BLaER1 (cell line): ENCODE measurements at regions not wholly inside any gene's neighbourhood (a gene's known extent, or its start where the extent isn't known, plus 50 kb on each side); places are given as distances from the start of the nearest gene placed in this dataset.

Experiments
- H3K27ac ChIP-seq: shearing (Covaris generic); formaldehyde crosslinking; 2 replicates; pipeline ENCODE4 v1.8.1; 2022
- H3K27me3 ChIP-seq: shearing (Covaris generic); formaldehyde crosslinking; 2 replicates; pipeline ENCODE4 v1.8.1; 2022
- H3K36me3 ChIP-seq: shearing (Covaris generic); formaldehyde crosslinking; 2 replicates; pipeline ENCODE4 v1.8.1; 2022
- H3K4me1 ChIP-seq: shearing (Covaris generic); formaldehyde crosslinking; 2 replicates; pipeline ENCODE4 v1.8.1; 2022
- H3K4me2 ChIP-seq: shearing (Covaris generic); formaldehyde crosslinking; 2 replicates; pipeline ENCODE4 v1.8.1; 2022
- H3K4me3 ChIP-seq: shearing (Covaris generic); formaldehyde crosslinking; 2 replicates; pipeline ENCODE4 v1.8.1; 2022
- H3K9ac ChIP-seq: shearing (Covaris generic); formaldehyde crosslinking; 2 replicates; pipeline ENCODE4 v1.8.1; 2022
- H3K9me3 ChIP-seq: shearing (Covaris generic); formaldehyde crosslinking; 2 replicates; pipeline ENCODE4 v1.8.1; 2022
- H4K20me1 ChIP-seq: shearing (Covaris generic); formaldehyde crosslinking; 2 replicates; pipeline ENCODE4 v1.8.1; 2022
- Cebpa-rat ChIP-seq: shearing (Covaris generic); IDR thresholded peaks from 2 replicates; pipeline ENCODE4 v1.8.1; 2022

DNA sequence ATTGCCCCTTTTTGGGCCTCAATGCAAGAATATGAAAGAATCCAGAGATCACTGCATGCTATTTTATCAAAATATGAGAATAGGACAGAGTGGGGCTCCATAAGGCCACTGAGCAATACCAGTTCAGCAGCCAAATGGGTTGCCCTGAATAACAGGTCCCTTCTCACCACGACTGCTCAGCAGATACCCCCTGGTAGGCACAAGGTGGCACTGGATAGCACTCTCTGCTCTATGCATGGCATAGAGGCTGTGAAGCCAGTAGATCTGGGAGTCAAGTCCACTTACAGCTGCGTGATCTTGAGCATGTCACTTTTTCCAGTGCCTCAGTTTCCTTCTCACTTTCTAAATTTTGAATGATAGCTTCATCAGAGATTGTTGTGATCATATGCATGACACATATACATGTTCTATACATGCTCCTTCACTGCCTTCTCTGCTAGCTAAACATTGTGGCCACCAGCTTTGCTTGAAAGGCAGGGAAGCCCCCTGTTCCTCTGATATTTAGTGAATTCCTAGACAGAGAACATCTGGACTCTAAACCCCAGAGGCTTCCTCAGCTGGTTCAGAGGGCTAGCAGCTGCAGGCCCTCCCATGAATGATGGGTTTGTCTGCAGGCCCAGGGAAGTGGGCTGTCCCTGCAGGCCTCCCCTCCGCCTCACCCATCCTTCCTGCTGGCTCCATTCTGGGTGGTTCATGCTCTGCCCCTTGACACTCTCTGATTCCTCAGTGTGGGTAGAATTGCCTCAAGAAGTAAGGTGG, 84.9 kb upstream of the ASIC2 start:
- H4K20me1 ChIP-seq, result no peaks in the 10 kb centered on the region
- H3K4me2 ChIP-seq, result peak overlapping the region; percentile 22
- no peaks in the 10 kb centered on the region for H3K36me3 ChIP-seq
- no peak overlapping the region for H3K4me3 ChIP-seq
- H3K9me3 ChIP-seq, result no peaks in the 10 kb centered on the region
- H3K27me3 ChIP-seq, result no peaks in the 10 kb centered on the region
- H3K4me1 ChIP-seq, result peaks cover 17% of the 10 kb centered on the region
- H3K9ac ChIP-seq, result no peak overlapping the region
- H3K27ac ChIP-seq, result no peak overlapping the region
- no peak for TF ChIP-seq Cebpa-rat

DNA sequence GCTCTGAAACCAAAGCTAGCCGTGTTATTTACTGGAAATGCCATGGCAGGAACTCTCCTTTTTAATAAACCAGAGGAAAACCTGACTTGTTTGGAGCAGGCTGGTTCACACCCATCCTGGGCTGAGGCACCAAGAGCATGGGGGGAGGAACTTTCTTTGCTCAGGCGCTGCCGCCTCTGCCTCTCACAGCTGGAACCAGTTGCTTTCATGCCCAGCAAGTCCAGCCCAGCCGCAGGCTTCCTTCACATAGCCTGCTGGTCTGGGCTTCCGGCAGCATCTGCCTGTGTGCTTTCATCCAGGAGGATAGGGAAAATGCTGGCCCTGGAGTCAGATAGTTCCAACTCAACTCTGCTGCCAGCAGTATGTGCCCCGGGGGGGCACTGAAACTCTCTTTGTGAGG, 88.1 kb upstream of the ASIC2 start:
- H3K27ac ChIP-seq, result no peak overlapping the region
- no peak overlapping the region for H3K9ac ChIP-seq
- H3K27me3 ChIP-seq, result no peaks in the 10 kb centered on the region
- H3K4me2 ChIP-seq, result no peak overlapping the region
- H3K36me3 ChIP-seq, result no peaks in the 10 kb centered on the region
- no peak overlapping the region for H3K4me3 ChIP-seq
- TF ChIP-seq Cebpa-rat, result no peak
- H3K4me1 ChIP-seq, result peaks cover 11% of the 10 kb centered on the region
- no peaks in the 10 kb centered on the region for H4K20me1 ChIP-seq
- H3K9me3 ChIP-seq, result no peaks in the 10 kb centered on the region

- Histone ChIP-seq H3K36me3 (no peaks in the 10 kb centered on the region), H3K27me3 (no peaks in the 10 kb centered on the region), H4K20me1 (no peaks in the 10 kb centered on the region), H3K9me3 (no peaks in the 10 kb centered on the region), H3K27ac (no peak overlapping the region), H3K4me2 (no peak overlapping the region), H3K4me1 (peaks cover 3% of the 10 kb centered on the region), H3K9ac (no peak overlapping the region), H3K4me3 (no peak overlapping the region)
- TF ChIP-seq Cebpa-rat, result no peak
These were observed 90.5 kb upstream of the ASIC2 start for GRCh38 chr17:33383488-33384023.

DNA sequence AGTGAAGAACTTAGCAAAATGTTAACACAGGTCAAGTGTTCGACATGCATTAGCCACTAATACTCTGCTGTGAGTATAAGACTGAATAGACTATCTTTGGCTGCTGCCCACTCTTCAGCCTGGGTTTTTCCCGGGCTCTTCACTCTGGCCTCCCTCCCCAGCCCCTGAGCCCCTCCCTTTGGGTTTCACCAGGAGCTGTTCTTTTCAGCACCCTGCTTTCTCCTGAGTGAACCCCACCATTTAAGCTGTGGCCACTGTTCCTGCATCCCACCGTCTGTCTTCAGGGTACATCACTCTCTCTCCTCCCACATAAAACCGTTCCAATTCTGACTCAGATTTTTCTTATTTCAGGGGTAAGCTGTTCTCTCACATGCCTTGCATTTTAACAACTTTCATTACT, 92.0 kb upstream of the ASIC2 start:
- no peaks in the 10 kb centered on the region for H3K4me1 ChIP-seq
- no peaks in the 10 kb centered on the region for H3K27me3 ChIP-seq
- no peak overlapping the region for H3K27ac ChIP-seq
- no peak overlapping the region for H3K9ac ChIP-seq
- H3K4me3 ChIP-seq, result no peak overlapping the region
- no peaks in the 10 kb centered on the region for H3K9me3 ChIP-seq
- no peak for TF ChIP-seq Cebpa-rat
- no peaks in the 10 kb centered on the region for H3K36me3 ChIP-seq
- H3K4me2 ChIP-seq, result no peak overlapping the region
- H4K20me1 ChIP-seq, result no peaks in the 10 kb centered on the region

DNA sequence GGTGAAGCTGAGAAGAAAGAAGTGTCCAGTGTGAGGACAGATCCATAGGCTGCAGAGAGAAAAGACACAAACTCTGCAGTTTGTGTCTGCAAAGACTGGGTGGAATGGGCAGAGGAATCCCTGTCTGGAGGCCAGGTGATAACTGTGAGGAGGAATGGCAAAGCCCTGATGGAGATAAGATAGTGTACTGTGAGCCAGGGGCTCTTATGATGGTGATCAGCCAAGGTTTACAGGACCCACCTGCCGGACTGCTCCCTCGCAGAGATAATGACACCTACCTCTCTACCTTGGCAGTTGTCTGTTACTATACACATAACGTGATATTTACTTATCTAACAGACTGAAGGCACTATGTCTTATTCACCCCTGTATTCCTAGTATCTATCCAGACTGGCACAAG, 92.6 kb upstream of the ASIC2 start:
- Histone ChIP-seq H3K27me3 (no peaks in the 10 kb centered on the region), H3K4me1 (no peaks in the 10 kb centered on the region), H3K36me3 (no peaks in the 10 kb centered on the region), H3K27ac (no peak overlapping the region), H3K4me3 (no peak overlapping the region), H3K9me3 (no peaks in the 10 kb centered on the region), H3K4me2 (no peak overlapping the region), H3K9ac (no peak overlapping the region), H4K20me1 (no peaks in the 10 kb centered on the region)
- no peak for TF ChIP-seq Cebpa-rat

DNA sequence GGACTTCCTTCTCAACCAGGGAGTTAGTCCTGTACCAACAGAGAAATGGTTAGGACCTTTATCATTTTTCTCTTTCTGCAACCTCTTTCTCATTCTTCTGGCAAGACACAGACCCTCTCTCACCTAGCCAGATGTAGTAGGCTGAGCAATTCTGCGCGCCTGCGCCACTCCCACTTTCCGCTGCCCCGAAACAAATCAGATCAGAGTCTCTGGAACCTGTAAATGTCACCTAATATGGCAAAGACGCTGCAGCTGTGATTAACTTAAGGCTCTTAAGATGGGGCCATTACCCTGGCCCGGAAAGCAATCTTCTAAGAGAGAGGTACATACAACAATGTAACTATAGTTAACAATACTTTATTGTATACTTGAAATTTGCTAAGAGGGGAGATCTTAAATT, 94.3 kb upstream of the ASIC2 start:
- Histone ChIP-seq H3K4me1 (no peaks in the 10 kb centered on the region), H3K4me3 (no peak overlapping the region), H3K9ac (no peak overlapping the region), H3K4me2 (no peak overlapping the region), H3K27me3 (no peaks in the 10 kb centered on the region), H4K20me1 (no peaks in the 10 kb centered on the region), H3K27ac (no peak overlapping the region), H3K36me3 (no peaks in the 10 kb centered on the region), H3K9me3 (no peaks in the 10 kb centered on the region)
- no peak for TF ChIP-seq Cebpa-rat

GRCh38 chr17:33389504-33390135, 96.5 kb upstream of the ASIC2 start:
- no peak overlapping the region for H3K9ac ChIP-seq

DNA sequence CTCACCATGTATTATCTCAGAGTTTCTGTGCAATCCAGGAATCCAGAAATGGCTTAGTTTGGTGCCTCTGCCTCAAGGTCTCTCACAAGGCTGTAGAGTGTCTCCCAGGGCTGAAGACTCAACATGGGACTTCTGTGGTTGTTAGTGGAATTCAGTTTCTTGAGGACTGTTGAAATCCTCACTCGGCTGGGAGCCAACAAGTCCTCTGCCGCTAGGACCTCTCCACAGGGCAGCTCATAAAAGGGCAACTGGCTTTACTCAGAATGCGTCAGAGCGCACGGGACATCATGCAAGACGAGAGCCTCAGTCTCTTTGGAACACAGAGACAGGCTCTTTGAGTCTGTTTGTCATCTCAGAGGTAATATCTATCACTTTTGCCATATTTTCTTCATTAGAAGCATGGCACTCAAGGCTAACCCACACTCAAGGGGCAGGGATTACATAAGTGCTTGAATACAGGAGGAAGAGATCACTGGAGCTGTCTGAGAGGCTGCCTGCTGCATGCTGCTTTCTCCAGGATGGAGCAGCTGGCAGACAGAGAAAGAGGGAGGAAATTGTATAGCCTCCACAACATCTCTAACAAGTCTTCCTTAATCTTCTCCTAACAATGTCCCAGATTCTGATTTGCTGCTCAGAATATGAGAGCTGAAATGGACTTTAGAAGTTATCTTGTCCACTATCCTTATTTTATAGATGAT, 97.5 kb upstream of the ASIC2 start:
- H3K4me2 ChIP-seq, result no peak overlapping the region
- no peak for TF ChIP-seq Cebpa-rat
- H3K4me3 ChIP-seq, result no peak overlapping the region

More at GRCh38 chr17:33389504-33390135, 96.5 kb upstream of the ASIC2 start:
- Histone ChIP-seq H3K4me3 (no peak overlapping the region), H3K9me3 (no peaks in the 10 kb centered on the region), H3K27me3 (no peaks in the 10 kb centered on the region), H3K27ac (no peak overlapping the region), H3K4me2 (no peak overlapping the region), H3K4me1 (no peaks in the 10 kb centered on the region), H4K20me1 (no peaks in the 10 kb centered on the region), H3K36me3 (no peaks in the 10 kb centered on the region)
- no peak for TF ChIP-seq Cebpa-rat

GRCh38 chr17:33396818-33397217, 103.7 kb upstream of the ASIC2 start:
- no peak for TF ChIP-seq Cebpa-rat
- Histone ChIP-seq H3K4me3 (no peak overlapping the region), H3K9ac (no peak overlapping the region), H4K20me1 (no peaks in the 10 kb centered on the region), H3K27ac (no peak overlapping the region), H3K4me2 (no peak overlapping the region), H3K36me3 (no peaks in the 10 kb centered on the region), H3K27me3 (no peaks in the 10 kb centered on the region), H3K9me3 (no peaks in the 10 kb centered on the region), H3K4me1 (no peaks in the 10 kb centered on the region)

More for the DNA sequence above, 97.5 kb upstream of the ASIC2 start:
- H3K9ac ChIP-seq, result no peak overlapping the region
- H3K27ac ChIP-seq, result no peak overlapping the region
- no peaks in the 10 kb centered on the region for H3K36me3 ChIP-seq
- H3K27me3 ChIP-seq, result no peaks in the 10 kb centered on the region
- H3K4me1 ChIP-seq, result no peaks in the 10 kb centered on the region
- no peaks in the 10 kb centered on the region for H4K20me1 ChIP-seq
- no peaks in the 10 kb centered on the region for H3K9me3 ChIP-seq

GRCh38 chr17:33398386-33398785, 105.3 kb upstream of the ASIC2 start:
- Histone ChIP-seq H3K4me1 (no peaks in the 10 kb centered on the region), H3K36me3 (no peaks in the 10 kb centered on the region), H3K9me3 (no peaks in the 10 kb centered on the region), H4K20me1 (no peaks in the 10 kb centered on the region), H3K9ac (no peak overlapping the region), H3K4me2 (no peak overlapping the region), H3K4me3 (no peak overlapping the region), H3K27me3 (no peaks in the 10 kb centered on the region), H3K27ac (no peak overlapping the region)
- TF ChIP-seq Cebpa-rat, result no peak
